AG09309 (cell line): ENCODE measurements at regions not wholly inside any gene's neighbourhood (a gene's known extent, or its start where the extent isn't known, plus 50 kb on each side); places are given as distances from the start of the nearest gene placed in this dataset.

Source experiments
- DNase-seq: peaks from one replicate; pipeline ENCODE4 v3.0.0-alpha.2; 2010; ENCODE audit warnings: low read depth
- H3K4me3 ChIP-seq: 2 replicates; pipeline ENCODE4 v1.5.1; 2011; ENCODE audit warnings: mild to moderate bottlenecking, low read depth, low read length, moderate library complexity; ENCODE audit not compliant: control insufficient read depth
- CTCF ChIP-seq: IDR thresholded peaks from 2 replicates; pipeline ENCODE4 v1.5.1; 2011; ENCODE audit warnings: mild to moderate bottlenecking, low read depth, low read length, inconsistent platforms; ENCODE audit not compliant: insufficient read depth, control insufficient read depth; ENCODE audit errors: missing control alignments

DNA sequence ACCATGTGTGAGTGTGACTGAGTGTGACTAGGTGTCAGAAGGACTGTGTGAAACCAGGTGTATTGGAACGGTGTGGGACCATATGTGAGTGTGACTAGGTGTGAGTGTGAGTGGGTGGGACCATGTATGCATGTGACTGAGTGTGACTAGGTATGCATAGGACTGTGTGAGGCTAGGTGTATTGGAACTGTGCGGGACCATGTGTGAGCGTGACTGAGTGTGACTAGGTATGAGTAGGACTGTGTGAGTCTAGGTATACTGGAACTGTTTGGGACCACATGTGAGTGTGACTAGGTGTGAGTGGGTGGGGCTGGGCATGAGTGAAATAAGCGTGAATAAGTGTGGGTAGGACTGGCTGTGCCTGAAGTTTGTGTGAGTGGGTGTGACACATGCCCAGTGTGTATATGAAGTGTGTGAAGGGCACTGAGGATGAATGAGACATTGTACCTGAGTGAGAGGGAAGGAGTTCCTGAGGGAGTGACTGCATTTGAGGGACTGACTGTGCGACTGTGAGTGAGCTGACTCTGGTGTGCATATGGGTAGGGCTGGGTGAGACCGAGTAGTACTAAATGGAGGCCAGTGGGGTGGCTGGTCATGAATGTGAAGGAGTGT, 247.0 kb upstream of the CCDC54 start:
- no peak overlapping the region for H3K4me3 ChIP-seq
- DNase-seq, result no peak
- TF ChIP-seq CTCF, result no peak

GRCh38 chr3:107132674-107133073, 244.6 kb upstream of the CCDC54 start:
- no peak for DNase-seq
- TF ChIP-seq CTCF, result no peak
- no peak overlapping the region for H3K4me3 ChIP-seq

DNA sequence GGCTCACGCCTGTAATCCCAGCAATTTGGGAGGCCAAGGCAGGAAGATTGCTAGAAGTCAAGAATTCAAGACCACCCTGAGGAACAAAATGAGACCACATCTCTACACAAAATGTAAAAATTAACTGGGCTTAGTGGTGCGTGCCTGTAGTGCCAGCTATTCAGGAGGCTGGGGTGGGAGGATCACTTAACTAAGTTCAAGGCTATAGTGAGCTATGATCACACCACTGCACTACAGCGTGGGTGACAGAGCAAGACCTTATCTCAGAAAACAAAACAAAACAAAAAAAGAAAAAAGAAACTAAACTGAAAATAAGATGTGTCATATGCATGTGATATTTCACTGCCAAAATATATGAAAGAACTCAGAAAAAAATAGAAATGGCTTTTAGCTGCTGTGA, 243.3 kb upstream of the CCDC54 start:
- DNase-seq, result no peak
- TF ChIP-seq CTCF, result no peak
- H3K4me3 ChIP-seq, result no peak overlapping the region

- TF ChIP-seq CTCF, result no peak
- H3K4me3 ChIP-seq, result no peak overlapping the region
- DNase-seq, result no peak
Measured at GRCh38 chr3:107142171-107142570, 235.1 kb upstream of the CCDC54 start.

DNA sequence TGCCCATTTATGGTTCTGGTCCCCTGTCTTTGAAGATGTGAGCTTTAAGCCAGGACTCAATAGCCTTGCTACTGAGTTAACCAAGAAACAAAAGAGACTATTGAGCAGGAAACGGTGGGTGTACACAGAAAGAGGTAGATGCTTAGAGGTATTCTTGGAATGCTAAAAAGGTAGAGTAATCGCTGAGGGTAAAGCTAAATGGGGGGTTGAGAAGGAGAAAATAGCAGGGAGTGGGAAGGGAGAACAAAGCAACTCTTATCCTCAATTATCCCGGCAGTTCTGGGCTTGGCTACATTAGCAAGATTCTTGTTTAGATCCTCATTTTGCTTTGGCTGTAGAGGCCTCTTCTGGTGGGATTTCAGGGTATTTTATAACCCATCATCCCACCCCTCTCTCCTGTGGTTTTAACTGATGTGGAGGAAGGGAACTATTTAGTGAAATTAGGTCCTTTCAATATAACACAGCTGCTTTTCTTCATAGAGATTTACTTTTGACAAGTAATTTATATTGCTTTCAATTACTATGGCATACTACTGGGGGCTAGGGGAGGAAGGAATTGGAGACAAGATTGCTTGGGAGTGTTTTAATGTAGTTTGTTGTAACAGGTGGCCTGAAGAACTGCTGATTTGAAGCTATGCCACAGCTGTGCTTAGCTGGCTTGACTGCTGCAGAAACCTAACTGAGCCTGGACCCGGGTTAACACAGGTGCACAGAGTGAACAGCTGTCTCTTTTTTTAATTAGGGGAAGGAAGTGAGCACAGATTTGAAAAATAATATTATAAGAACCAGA, 234.3 kb upstream of the CCDC54 start:
- no peak overlapping the region for H3K4me3 ChIP-seq
- no peak for TF ChIP-seq CTCF
- DNase-seq, result no peak

DNA sequence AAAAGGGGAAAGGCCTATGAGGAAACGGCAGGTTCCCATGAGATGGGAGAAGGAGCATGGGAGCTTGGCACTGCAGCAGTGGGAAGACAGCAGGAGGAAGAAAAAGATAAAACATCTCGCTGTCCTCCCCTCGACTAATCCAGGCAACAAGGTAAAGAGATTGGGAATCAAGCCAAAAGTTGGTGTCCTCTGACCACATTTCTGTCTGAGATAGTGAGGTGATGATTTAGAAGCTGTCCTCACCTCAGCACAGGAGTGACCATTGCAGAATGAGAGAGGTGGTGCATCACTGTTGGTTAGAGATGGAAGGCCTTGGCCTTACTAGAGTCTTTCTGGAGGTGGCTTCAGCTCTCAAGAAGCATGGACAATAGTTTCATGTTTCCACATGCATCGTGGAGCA, 226.6 kb upstream of the CCDC54 start:
- no peak for TF ChIP-seq CTCF
- no peak for DNase-seq
- no peak overlapping the region for H3K4me3 ChIP-seq
